PC-9 (cell line): ENCODE measurements at regions not wholly inside any gene's neighbourhood (a gene's known extent, or its start where the extent isn't known, plus 50 kb on each side); places are given as distances from the start of the nearest gene placed in this dataset.

Experiments used
- CTCF ChIP-seq: fragments of 200-600 bp; sonication (generic); conservative IDR thresholded peaks from 2 replicates; pipeline ENCODE4 v1.6.1; 2017; ENCODE audit warnings: mixed run types, antibody characterized with exemption, mild to moderate bottlenecking, moderate library complexity
- EZH2 ChIP-seq: fragments of 200-600 bp; sonication (generic); IDR thresholded peaks from 2 replicates; pipeline ENCODE4 v1.8.0; 2017; ENCODE audit warnings: antibody characterized with exemption, low read depth

- TF ChIP-seq CTCF (no peak), EZH2 (no peak)
These were observed 81.8 kb upstream of the CDCA7L start for GRCh38 chr7:22027475-22027874.
